Coronary artery (tissue), 2 donors: ENCODE measurements at regions not wholly inside any gene's neighbourhood (a gene's known extent, or its start where the extent isn't known, plus 50 kb on each side); places are given as distances from the start of the nearest gene placed in this dataset.

Experiments used
- DNase-seq: peaks from one replicate; pipeline ENCODE4 v3.0.0-alpha.2; 2017; ENCODE audit warnings: low spot score
- H3K27ac ChIP-seq, 2 donors: fragments of 200-600 bp; sonication (generic); one replicate each; pipeline ENCODE4 v1.5.1; 2016 to 2019
- H3K4me3 ChIP-seq: fragments of 200-600 bp; sonication (generic); 2 replicates; pipeline ENCODE4 v1.5.1; 2016; ENCODE audit warnings: mild to moderate bottlenecking, moderate library complexity
- TF ChIP-seq, protein P1 (sequence below): fragments of 200-600 bp; sonication (generic); IDR thresholded peaks from one replicate; pipeline ENCODE4 v1.5.1; 2019; ENCODE audit warnings: antibody characterized with exemption

- TF ChIP-seq, protein P1, sequence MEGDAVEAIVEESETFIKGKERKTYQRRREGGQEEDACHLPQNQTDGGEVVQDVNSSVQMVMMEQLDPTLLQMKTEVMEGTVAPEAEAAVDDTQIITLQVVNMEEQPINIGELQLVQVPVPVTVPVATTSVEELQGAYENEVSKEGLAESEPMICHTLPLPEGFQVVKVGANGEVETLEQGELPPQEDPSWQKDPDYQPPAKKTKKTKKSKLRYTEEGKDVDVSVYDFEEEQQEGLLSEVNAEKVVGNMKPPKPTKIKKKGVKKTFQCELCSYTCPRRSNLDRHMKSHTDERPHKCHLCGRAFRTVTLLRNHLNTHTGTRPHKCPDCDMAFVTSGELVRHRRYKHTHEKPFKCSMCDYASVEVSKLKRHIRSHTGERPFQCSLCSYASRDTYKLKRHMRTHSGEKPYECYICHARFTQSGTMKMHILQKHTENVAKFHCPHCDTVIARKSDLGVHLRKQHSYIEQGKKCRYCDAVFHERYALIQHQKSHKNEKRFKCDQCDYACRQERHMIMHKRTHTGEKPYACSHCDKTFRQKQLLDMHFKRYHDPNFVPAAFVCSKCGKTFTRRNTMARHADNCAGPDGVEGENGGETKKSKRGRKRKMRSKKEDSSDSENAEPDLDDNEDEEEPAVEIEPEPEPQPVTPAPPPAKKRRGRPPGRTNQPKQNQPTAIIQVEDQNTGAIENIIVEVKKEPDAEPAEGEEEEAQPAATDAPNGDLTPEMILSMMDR: no peak
- no peak for DNase-seq
- Histone ChIP-seq H3K4me3 (no peak overlapping the region), H3K27ac (no peak overlapping the region)
Measured at GRCh38 chr4:67141586-67141985, 403.7 kb downstream of the CENPC start.

- Histone ChIP-seq H3K27ac (no peak overlapping the region), H3K4me3 (no peak overlapping the region)
- TF ChIP-seq, protein P1: no peak
- no peak for DNase-seq
Measured at GRCh38 chr4:67134616-67135015, 410.7 kb downstream of the CENPC start.

- TF ChIP-seq, protein P1: no peak
Measured at GRCh38 chr4:67133162-67133561, 412.1 kb downstream of the CENPC start.

DNA sequence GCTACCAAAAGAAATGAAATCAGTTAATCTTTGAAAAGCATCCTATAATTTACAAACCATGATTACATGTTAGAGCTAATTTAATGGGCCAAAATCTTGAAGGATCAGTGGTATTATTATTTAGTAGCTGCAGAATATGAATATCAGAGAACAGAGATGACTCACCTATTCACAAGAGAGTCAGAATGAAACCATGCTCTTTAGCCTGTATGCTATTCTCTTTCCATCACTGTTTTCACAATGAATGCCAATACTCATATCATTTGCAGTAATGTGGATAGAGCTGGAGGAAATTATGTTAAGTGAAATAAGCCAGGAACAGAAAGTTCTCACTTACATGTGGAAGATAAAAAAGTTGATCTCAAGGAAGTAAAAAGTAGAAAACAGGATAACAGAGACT lies 414.1 kb downstream of the CENPC start:
- Histone ChIP-seq H3K27ac (no peak overlapping the region), H3K4me3 (no peak overlapping the region)
- DNase-seq: no peak
- TF ChIP-seq, protein P1: no peak

More at GRCh38 chr4:67133162-67133561, 412.1 kb downstream of the CENPC start:
- Histone ChIP-seq H3K4me3 (no peak overlapping the region), H3K27ac (no peak overlapping the region)
- DNase-seq: no peak

DNA sequence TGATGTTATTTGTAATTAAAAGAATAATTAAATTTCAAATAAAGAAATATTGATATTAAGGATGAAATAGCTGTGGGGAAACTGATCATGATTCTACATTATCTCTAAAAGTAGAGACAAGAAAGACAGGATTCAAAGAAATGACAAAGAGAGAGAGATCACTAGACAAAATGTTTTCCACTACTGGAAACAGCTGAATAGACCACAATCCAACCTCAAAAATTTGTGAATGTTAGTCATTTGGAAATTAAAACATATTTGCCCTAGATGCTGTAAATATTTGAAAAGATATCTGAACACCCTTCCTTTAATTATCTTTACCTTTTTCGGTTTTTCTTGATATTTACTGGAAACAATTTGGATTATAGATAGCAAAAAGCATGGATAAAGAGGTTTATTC lies 414.9 kb downstream of the CENPC start:
- TF ChIP-seq, protein P1: no peak
- Histone ChIP-seq H3K4me3 (no peak overlapping the region), H3K27ac (no peak overlapping the region)
- no peak for DNase-seq

DNA sequence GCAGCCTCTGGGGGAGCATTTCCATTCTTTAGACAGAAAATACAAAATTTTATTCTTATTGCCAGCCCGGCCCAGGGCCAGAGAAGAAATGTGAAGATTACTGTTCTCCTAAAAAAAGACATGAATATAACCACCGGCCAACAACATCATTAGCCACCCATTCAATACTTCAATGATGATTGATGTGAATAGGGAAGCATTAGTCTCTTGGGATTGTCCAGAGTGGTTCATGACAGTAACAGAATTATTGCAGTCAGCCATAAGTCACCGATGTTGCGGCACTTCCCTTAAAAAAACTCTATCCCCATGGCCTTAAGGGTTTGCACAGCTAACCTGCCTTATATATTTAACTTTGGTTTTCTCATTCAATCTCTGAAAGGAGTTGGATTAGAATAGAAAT lies 418.7 kb downstream of the CENPC start:
- no peak for DNase-seq
- TF ChIP-seq, protein P1: no peak
- no peak overlapping the region for H3K4me3 ChIP-seq
- H3K27ac ChIP-seq: no peak overlapping the region

DNA sequence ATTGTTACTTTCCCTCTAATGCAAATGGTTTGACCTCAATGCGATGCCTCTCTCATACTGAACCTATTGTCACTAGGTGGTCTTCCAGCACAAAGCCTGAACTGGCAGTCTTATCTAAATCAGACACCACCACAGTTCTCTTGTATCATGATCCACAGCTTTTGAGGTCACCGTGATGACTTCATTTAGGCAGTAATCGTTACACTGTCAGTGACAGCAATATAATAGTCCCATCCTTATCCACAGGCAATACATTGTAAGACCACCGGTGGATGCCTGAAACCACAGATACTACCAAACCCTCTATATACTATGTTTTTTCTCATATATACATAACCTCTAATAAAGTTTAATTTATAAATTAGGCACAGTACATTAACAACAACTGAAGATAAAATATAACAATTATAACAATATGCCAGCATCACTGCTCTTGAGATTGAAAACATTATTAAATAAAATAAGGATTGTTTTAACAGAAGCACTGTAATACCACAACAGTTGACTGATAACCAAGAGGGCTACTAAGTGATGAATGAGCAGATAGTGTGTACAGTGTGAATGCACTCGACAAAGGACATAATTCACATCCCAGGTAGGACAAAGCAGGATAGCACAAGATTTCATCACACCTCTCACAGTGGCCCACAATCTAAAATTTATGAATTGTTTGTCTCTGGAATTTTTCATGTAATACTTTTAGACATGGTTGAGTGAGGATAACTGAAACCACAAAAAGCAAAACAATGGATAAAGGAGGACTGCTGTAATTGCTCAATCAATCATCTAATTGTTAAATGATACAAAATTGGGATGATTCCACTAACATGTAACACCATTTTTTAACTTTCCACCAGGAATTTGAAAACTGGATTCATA lies 419.4 kb downstream of the CENPC start:
- no peak for DNase-seq
- no peak overlapping the region for H3K4me3 ChIP-seq
- H3K27ac ChIP-seq: no peak overlapping the region
- TF ChIP-seq, protein P1: no peak
